ENCODE measurements at regions not wholly inside any gene's neighbourhood (a gene's known extent, or its start where the extent isn't known, plus 50 kb on each side); places are given as distances from the start of the nearest gene placed in this dataset.
A peak's percentile ranks its signal among the peaks of the same experiment; 100 is the strongest.

GRCh38 chr1:192475970-192476369, 99.6 kb upstream of the RGS1 start:
- H3K79me2 ChIP-seq (ENCODE audit: control insufficient read depth, insufficient read depth, low read length, unreplicated experiment) = no peaks in the 10 kb centered on the region
- no peak overlapping the region for H3K4me3 ChIP-seq (ENCODE audit: low read depth, low read length)
- no peak overlapping the region for H2AFZ ChIP-seq (ENCODE audit: low read length, unreplicated experiment)
- no peak overlapping the region for H3K27ac ChIP-seq (ENCODE audit: low read depth, low read length)
- H3K36me3 ChIP-seq (ENCODE audit: insufficient read depth, low read length) = no peaks in the 10 kb centered on the region
- H3K27me3 ChIP-seq (ENCODE audit: insufficient read depth, low read length) = no peaks in the 10 kb centered on the region
- H3K4me1 ChIP-seq (ENCODE audit: control insufficient read depth, insufficient read depth, low read length, unreplicated experiment) = peaks cover 3% of the 10 kb centered on the region

- Histone ChIP-seq H2AFZ (ENCODE audit: low read length, unreplicated experiment) (no peak overlapping the region), H3K4me1 (ENCODE audit: control insufficient read depth, insufficient read depth, low read length, unreplicated experiment) (peaks cover 3% of the 10 kb centered on the region), H3K27me3 (ENCODE audit: insufficient read depth, low read length) (no peaks in the 10 kb centered on the region), H3K4me3 (ENCODE audit: low read depth, low read length) (peak overlapping the region; percentile 28; the same call in 1 of the 2 replicates), H3K79me2 (ENCODE audit: control insufficient read depth, insufficient read depth, low read length, unreplicated experiment) (no peaks in the 10 kb centered on the region), H3K27ac (ENCODE audit: low read depth, low read length) (peak overlapping the region; percentile 9; the same call in 1 of the 2 replicates), H3K36me3 (ENCODE audit: insufficient read depth, low read length) (no peaks in the 10 kb centered on the region)
These were observed 98.7 kb upstream of the RGS1 start for GRCh38 chr1:192476802-192477298.

- no peaks in the 10 kb centered on the region for H3K27me3 ChIP-seq (ENCODE audit: insufficient read depth, low read length)
- H3K36me3 ChIP-seq (ENCODE audit: insufficient read depth, low read length) = no peaks in the 10 kb centered on the region
- H3K4me1 ChIP-seq (ENCODE audit: control insufficient read depth, insufficient read depth, low read length, unreplicated experiment) = peaks cover 3% of the 10 kb centered on the region
- no peak overlapping the region for H3K4me3 ChIP-seq (ENCODE audit: low read depth, low read length)
- no peak overlapping the region for H3K27ac ChIP-seq (ENCODE audit: low read depth, low read length)
- no peaks in the 10 kb centered on the region for H3K79me2 ChIP-seq (ENCODE audit: control insufficient read depth, insufficient read depth, low read length, unreplicated experiment)
- H2AFZ ChIP-seq (ENCODE audit: low read length, unreplicated experiment) = no peak overlapping the region
These were observed 97.9 kb upstream of the RGS1 start for GRCh38 chr1:192477630-192478029.

GRCh38 chr1:192485692-192486436, 89.7 kb upstream of the RGS1 start:
- Histone ChIP-seq H3K4me3 (ENCODE audit: low read depth, low read length) (peak overlapping the region; percentile 0; the same call in 1 of the 2 replicates), H3K36me3 (ENCODE audit: insufficient read depth, low read length) (no peaks in the 10 kb centered on the region), H3K27ac (ENCODE audit: low read depth, low read length) (peak overlapping the region; percentile 85), H3K27me3 (ENCODE audit: insufficient read depth, low read length) (no peaks in the 10 kb centered on the region), H2AFZ (ENCODE audit: low read length, unreplicated experiment) (no peak overlapping the region), H3K4me1 (ENCODE audit: control insufficient read depth, insufficient read depth, low read length, unreplicated experiment) (peaks cover 32% of the 10 kb centered on the region), H3K79me2 (ENCODE audit: control insufficient read depth, insufficient read depth, low read length, unreplicated experiment) (no peaks in the 10 kb centered on the region)

GRCh38 chr1:192488058-192488457, 87.5 kb upstream of the RGS1 start:
- Histone ChIP-seq H3K27me3 (ENCODE audit: insufficient read depth, low read length) (no peaks in the 10 kb centered on the region), H3K79me2 (ENCODE audit: control insufficient read depth, insufficient read depth, low read length, unreplicated experiment) (no peaks in the 10 kb centered on the region), H2AFZ (ENCODE audit: low read length, unreplicated experiment) (no peak overlapping the region), H3K36me3 (ENCODE audit: insufficient read depth, low read length) (no peaks in the 10 kb centered on the region), H3K27ac (ENCODE audit: low read depth, low read length) (no peak overlapping the region), H3K4me1 (ENCODE audit: control insufficient read depth, insufficient read depth, low read length, unreplicated experiment) (peaks cover 47% of the 10 kb centered on the region), H3K4me3 (ENCODE audit: low read depth, low read length) (no peak overlapping the region)

GRCh38 chr1:192489047-192489446, 86.5 kb upstream of the RGS1 start:
- H3K27me3 ChIP-seq (ENCODE audit: insufficient read depth, low read length) = no peaks in the 10 kb centered on the region
- no peaks in the 10 kb centered on the region for H3K36me3 ChIP-seq (ENCODE audit: insufficient read depth, low read length)
- H3K79me2 ChIP-seq (ENCODE audit: control insufficient read depth, insufficient read depth, low read length, unreplicated experiment) = no peaks in the 10 kb centered on the region
- peak overlapping the region; percentile 33 for H2AFZ ChIP-seq (ENCODE audit: low read length, unreplicated experiment)
- no peak overlapping the region for H3K4me3 ChIP-seq (ENCODE audit: low read depth, low read length)
- peaks cover 47% of the 10 kb centered on the region for H3K4me1 ChIP-seq (ENCODE audit: control insufficient read depth, insufficient read depth, low read length, unreplicated experiment)
- H3K27ac ChIP-seq (ENCODE audit: low read depth, low read length) = peak overlapping the region; percentile 83

GRCh38 chr1:192489748-192490147, 85.8 kb upstream of the RGS1 start:
- no peaks in the 10 kb centered on the region for H3K27me3 ChIP-seq (ENCODE audit: insufficient read depth, low read length)
- H3K79me2 ChIP-seq (ENCODE audit: control insufficient read depth, insufficient read depth, low read length, unreplicated experiment) = no peaks in the 10 kb centered on the region
- H2AFZ ChIP-seq (ENCODE audit: low read length, unreplicated experiment) = peak overlapping the region; percentile 77
- H3K36me3 ChIP-seq (ENCODE audit: insufficient read depth, low read length) = no peaks in the 10 kb centered on the region
- peak overlapping the region; percentile 83 for H3K27ac ChIP-seq (ENCODE audit: low read depth, low read length)
- H3K4me1 ChIP-seq (ENCODE audit: control insufficient read depth, insufficient read depth, low read length, unreplicated experiment) = peaks cover 47% of the 10 kb centered on the region
- H3K4me3 ChIP-seq (ENCODE audit: low read depth, low read length) = no peak overlapping the region

GRCh38 chr1:192491804-192492554, 83.6 kb upstream of the RGS1 start:
- H3K27ac ChIP-seq (ENCODE audit: low read depth, low read length) = peak overlapping the region; percentile 82
- peaks cover 43% of the 10 kb centered on the region for H3K4me1 ChIP-seq (ENCODE audit: control insufficient read depth, insufficient read depth, low read length, unreplicated experiment)
- peak overlapping the region; percentile 7 for H2AFZ ChIP-seq (ENCODE audit: low read length, unreplicated experiment)
- H3K4me3 ChIP-seq (ENCODE audit: low read depth, low read length) = no peak overlapping the region
- H3K36me3 ChIP-seq (ENCODE audit: insufficient read depth, low read length) = no peaks in the 10 kb centered on the region
- no peaks in the 10 kb centered on the region for H3K27me3 ChIP-seq (ENCODE audit: insufficient read depth, low read length)
- H3K79me2 ChIP-seq (ENCODE audit: control insufficient read depth, insufficient read depth, low read length, unreplicated experiment) = no peaks in the 10 kb centered on the region

- no peaks in the 10 kb centered on the region for H3K36me3 ChIP-seq (ENCODE audit: insufficient read depth, low read length)
- H3K27ac ChIP-seq (ENCODE audit: low read depth, low read length) = no peak overlapping the region
- H2AFZ ChIP-seq (ENCODE audit: low read length, unreplicated experiment) = no peak overlapping the region
- H3K4me1 ChIP-seq (ENCODE audit: control insufficient read depth, insufficient read depth, low read length, unreplicated experiment) = peaks cover 41% of the 10 kb centered on the region
- no peak overlapping the region for H3K4me3 ChIP-seq (ENCODE audit: low read depth, low read length)
- no peaks in the 10 kb centered on the region for H3K79me2 ChIP-seq (ENCODE audit: control insufficient read depth, insufficient read depth, low read length, unreplicated experiment)
- H3K27me3 ChIP-seq (ENCODE audit: insufficient read depth, low read length) = no peaks in the 10 kb centered on the region
These were observed 82.0 kb upstream of the RGS1 start for GRCh38 chr1:192493584-192493983.

GRCh38 chr1:192496369-192497056, 79.1 kb upstream of the RGS1 start:
- Histone ChIP-seq H3K27ac (ENCODE audit: low read depth, low read length) (peak overlapping the region; percentile 16; the same call in 1 of the 2 replicates), H2AFZ (ENCODE audit: low read length, unreplicated experiment) (peak overlapping the region; percentile 12), H3K36me3 (ENCODE audit: insufficient read depth, low read length) (no peaks in the 10 kb centered on the region), H3K4me1 (ENCODE audit: control insufficient read depth, insufficient read depth, low read length, unreplicated experiment) (peaks cover 17% of the 10 kb centered on the region), H3K4me3 (ENCODE audit: low read depth, low read length) (no peak overlapping the region), H3K79me2 (ENCODE audit: control insufficient read depth, insufficient read depth, low read length, unreplicated experiment) (no peaks in the 10 kb centered on the region), H3K27me3 (ENCODE audit: insufficient read depth, low read length) (no peaks in the 10 kb centered on the region)

Measured in ACC112 (cell line).